DMS53 treated with DMSO at 0.1 percent for 48 hours (cell line): ENCODE measurements at regions not wholly inside any gene's neighbourhood (a gene's known extent, or its start where the extent isn't known, plus 50 kb on each side); places are given as distances from the start of the nearest gene placed in this dataset.

Experiments used
- DNase-seq: peaks from one replicate; lab custom pipeline; 2025; ENCODE audit not compliant: unreplicated experiment; lab: John Stamatoyannopoulos, UW

DNA sequence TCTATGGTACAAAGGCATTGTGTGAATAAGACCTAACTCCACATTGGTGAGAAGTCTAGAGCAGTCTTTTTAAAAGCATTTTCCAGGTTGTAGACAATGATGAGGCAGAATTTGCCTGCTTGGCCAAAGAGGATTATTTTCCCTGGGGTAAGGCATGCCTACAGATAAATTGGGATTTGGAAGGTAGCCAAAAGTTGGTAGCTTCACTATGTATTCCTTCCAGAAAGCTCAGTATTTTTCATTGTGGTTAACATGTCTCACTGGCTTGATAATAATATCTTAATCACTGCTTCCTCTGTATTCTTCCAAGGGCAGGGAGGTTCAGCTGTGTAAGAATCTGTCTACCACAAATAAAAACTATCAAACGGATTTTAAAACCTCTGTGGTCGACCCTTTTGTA, 590.8 kb upstream of the PRMT6 start:
- DNase-seq: no peak

DNA sequence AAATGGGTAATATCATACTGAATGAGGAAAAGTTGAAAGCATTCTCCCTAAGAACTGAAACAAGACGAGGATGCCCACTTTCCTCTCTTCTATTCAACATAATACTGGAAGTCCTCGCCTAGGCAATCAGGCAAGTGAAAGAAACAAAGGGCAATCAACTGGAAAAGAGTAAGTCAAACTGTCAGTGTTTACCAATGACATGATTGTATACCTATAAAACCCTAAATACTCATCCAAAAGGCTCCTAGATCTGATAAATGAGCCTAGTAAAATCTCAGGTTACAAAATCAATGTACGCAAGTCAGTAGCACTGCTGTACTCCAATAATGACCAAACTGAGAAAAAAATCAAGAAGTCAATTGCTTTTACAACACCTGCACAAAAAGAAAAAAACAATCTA, 575.8 kb upstream of the PRMT6 start:
- no peak for DNase-seq

DNA sequence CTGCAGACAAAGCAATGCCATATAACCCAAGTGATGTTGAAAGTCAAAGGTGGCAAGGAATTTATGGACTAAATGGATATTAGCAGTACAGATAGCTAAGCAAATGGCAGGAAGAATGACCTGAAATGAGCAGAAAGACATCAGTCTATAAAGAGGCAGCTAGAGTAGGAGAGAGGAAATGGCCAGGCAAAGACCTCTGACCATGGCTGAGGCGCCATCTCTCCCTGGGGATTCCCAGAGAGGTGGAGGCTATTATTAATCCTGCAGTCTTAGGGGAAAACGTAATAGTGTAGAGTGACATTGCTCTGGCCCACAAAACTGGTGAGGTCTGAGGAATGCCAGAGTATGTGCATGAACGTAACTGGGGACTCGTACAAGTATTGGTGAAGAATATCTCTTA, 563.6 kb upstream of the PRMT6 start:
- DNase-seq: no peak

DNA sequence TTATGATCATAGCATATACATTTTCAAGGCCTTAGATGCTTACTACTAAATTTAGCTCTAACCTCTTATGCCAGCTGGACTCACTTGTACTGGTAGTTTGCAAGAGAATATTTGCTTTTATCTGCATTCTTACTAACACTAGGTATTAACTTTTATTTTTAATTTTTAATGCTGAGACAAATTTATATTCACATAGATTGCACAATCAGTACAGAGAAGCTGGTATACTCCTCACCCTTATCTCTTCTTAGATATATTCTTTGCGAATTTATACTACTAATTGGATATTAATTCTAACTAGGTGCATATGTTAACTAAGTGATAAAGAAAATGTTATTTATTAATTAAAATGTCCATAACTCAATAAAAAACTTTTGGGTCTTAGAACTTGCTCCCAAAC, 561.8 kb upstream of the PRMT6 start:
- no peak for DNase-seq

DNA sequence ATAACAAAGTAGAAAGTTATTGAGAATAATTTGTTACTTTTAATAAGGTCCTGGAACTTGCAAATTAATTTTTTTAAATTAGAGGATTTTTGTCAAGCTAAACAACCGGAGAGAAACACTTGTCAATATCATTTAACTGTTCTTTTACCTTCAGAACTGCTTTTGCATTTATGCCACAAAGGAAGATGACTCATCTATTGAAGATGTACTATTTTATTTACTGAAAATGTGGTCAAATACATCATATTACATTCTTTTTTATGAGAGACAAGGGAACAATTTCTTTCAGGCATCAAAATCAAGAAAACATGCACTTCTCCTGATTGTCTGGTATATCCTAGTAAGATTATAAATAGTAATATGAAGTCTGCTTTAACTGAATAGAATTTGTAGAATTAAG, 558.2 kb upstream of the PRMT6 start:
- DNase-seq: no peak

DNA sequence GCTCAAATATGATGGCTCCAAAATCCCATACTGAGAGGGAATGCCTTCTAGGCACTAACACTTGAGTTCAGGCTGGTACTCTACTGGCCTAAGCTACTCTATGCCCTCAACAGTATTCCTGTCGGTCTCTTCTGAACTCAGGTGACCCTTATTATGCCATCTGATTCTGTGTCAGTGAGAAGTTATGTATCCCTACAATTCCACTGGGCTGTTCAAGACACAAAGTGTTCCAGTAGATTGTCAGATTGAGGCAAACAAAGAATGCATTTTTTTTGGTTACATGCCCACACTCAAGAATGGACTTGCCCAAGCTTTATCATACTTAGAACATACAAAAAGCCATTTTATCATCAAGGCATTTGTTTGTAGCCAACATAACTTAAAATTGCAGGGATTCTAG, 553.8 kb upstream of the PRMT6 start:
- DNase-seq: no peak

DNA sequence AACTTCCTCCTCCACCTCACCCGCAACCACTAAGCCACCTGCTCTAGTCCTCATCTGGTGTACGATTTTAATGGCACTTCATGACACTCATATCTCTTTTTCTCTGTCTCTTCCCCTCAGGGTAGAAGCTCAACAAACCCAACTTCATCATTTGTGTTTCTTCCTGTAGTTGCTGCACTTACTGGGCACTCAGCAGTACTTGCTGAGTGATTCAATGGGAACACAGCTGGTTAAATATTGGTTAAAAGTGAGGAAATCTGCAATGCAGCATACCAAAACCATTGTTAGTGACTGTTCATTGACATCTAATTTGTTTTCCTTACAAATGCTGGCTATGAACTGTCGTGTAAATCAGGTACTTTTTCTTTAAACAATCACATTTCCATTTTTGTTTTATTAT, 541.1 kb upstream of the PRMT6 start:
- peak; percentile 94 for DNase-seq

DNA sequence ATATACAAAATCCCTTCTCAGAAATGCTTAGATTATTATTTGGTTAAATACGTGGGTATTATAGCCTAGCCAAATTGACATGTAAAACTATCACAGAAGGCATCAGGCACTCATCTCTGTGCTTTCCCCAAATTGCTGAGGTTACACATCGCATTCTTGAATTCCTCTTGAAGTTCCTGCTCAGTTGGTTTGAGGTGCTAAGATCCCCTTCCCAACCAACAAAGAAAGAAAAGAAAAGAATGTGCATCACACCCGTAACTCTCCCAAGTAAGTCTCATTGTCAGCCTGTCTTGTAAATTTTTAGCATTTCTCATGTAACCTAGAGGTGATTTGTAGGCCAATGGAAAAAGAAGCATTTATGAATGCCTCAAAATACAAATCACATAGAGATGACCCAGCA, 539.2 kb upstream of the PRMT6 start:
- DNase-seq: no peak

DNA sequence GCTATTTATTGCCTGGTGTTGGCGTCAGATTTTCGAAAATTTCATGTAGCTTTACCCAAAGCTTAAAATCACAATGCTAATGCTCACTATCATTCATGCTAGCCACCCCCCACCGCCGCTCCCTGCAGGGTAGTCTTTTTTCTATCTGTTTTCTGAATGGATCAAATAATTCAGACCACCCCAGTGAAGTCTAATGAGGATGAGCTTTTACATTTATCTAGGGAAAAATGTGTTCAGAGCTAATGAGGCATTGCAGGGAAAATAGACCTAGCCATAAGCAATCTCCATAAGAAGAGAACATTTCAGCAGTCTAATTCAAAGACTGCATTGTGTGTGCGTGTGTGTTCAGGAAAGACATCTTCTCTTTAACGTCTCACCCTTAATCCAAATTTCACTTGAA, 533.0 kb upstream of the PRMT6 start:
- DNase-seq: no peak

DNA sequence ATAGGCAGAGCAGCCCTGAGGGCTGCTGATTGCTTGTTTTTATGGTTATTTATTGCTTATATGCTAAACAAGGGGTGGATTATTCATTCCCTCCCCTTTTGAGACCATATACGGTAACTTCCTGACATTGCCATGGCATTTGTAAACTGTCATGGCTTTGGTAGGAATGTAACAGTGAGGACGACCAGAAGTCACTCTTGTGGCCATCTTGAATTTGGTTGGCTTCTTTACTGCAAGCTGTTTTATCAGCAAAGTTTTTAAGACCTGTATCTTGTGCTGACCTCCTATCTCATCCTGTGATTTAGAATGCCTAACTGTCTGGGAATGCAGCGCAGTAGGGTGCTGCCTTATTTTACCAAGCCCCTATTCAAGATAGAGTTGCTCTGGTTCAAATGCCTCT, 531.8 kb upstream of the PRMT6 start:
- DNase-seq: no peak

DNA sequence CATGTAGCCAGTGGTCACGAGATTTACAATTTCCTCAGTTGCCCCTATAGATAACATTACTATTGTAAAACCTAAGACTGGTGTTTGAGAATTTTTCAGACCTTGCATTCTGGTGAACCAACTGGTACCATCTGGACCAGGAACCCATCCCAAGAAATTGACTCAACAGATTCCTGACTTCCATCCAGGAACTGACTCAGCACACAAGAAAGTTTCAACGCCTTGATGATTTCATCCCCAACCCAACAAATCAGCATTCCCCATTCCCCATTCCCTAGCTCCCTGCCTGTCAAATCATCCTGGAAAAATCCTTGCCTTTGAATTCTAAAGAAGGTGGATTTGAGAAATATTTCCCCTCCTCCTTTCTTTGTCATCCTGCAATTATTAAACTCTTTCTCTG, 529.8 kb upstream of the PRMT6 start:
- DNase-seq: no peak

DNA sequence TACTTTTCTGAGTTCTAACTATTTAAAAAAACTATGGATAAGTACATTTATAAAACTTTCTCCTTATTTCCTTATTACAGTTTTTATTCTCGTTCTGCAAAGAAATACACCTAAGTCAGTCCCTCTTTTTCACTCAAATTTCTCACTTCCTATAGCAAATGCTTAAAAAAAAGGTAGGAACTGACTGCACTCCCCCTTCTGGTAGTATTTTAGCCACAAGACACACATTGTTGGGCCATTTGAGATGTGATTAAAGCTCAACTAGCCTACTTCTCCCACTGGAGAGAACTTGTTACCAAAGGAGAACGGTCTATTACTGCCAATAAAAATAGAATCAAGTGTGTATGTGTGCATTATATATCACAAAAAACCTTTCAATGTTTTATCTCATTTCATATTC, 521.9 kb upstream of the PRMT6 start:
- no peak for DNase-seq

DNA sequence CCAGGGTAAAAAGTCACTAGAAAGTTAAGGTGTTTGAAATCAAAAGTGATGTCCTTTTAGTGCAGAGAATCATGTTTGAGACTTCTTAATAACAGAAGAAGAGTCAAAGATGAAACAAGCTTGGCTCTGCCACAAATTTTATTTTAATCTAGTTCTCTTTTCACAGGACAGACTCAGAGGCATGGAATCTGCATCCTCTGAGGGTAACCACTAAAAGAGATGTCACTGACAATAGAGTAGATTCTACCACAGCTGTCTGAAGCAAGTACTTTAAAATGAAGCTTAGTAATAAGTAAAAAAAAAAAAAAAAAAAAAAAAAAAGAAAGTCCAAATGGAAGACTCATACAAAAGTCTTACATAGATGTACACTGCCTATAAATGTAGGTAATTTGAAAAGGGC, 519.7 kb upstream of the PRMT6 start:
- no peak for DNase-seq

DNA sequence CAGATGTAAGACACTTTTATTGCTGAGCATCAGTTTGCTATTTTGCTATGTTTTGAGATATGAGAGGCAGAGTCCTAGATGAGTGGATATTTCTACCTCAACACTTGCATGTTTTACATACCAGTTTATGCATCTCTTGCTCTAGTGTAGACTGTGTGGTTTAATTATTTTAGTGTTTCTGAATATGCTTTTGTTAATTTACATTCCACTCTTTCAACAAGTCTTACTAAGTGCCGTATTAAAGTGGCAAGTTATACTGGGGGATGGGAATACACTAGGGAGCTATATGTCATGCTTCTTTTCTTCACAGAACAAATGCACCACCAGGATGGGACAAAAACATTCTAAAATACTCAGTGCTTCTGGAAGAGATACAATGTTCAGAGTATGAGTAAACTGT, 507.7 kb upstream of the PRMT6 start:
- DNase-seq: no peak

DNA sequence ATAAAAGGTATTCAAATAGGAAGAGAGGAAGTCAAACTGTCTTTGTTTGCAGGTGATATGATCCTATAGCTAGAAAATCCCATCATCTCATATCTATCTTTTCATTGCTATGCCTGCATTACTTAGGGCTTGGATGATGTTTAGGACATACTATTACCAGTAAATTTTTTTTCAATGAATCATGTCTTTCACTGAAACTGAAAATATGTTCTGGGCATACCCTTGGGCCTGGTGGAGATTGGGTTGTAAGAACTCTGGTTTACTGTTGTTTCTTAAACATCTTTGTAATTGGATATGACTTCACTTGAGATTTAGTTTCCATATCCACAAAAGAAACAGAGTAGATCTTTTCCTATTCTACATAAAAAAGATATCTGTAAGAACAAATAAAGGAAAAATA, 502.2 kb upstream of the PRMT6 start:
- no peak for DNase-seq

DNA sequence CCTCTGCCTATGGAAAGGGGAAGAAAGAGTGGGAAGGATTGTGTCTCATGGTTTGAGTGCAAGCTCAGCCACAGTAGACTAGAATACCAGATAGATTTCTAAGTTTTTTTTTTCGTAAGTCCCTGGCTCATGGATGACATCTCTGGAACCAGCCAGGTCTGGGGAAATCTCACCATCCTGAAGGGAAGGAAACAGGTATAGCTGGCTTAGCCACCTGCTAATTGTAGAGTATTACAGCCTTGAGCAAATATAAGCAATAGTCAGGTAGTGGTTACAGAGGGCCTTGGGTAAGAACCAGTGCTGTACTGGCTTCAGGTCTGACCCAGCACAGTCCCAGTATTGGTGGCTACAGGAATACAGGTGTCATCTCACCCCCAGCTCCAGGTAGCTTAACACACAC, 500.9 kb upstream of the PRMT6 start:
- no peak for DNase-seq

DNA sequence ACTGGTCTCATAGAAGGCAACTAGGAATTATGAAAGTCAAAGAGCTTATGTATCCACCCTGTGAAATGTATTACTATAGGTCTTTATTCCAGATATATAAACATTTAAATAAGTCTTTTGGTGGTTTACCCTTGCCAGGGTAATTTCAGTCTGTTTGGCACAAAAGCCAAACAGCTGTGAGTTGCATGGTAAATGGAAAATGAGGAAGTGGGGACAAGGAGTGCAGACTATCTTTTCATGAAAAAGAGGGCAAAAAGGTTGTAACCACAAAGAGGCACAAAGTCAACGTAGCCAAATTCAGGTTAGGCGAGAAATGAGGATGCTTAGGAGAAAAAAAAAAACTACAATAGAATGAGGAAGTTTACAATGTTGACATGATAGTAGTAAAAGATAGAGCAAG, 492.3 kb upstream of the PRMT6 start:
- no peak for DNase-seq

DNA sequence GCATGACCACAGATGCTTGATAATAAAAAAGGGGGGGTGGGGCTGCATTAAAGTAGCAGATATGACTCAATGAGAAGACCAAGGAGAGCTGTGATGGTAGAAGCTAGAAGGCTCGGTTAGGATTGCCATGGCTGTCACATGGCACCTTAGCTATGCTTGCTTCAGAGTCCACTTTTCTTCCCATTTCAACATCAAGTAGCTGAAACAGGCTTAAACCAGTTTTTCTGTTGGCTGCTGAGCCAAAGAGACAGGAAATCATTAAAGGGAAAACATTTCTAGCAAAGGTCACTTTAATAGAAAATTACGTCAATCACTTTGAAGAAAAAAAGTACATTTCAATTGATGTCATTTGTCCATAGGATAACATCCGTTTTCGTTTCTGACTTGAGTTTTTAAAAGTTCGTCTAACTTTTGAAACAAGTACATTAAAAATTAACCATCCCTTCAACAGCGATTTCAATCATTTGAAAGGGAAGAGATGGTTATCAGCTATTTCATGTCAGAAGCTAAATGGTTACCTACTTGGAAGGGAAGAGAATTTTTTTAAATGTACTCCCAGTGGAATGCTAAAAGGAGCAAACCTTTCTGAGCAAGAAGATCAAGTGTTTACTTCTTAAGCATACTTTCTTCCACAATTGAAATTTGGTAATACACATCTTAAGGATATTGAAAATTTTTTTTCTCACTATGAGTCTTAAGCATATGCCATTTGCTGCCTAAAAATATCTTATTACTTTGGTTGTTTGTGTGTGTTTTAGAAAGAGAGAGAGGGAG, 488.1 kb upstream of the PRMT6 start:
- DNase-seq: no peak

DNA sequence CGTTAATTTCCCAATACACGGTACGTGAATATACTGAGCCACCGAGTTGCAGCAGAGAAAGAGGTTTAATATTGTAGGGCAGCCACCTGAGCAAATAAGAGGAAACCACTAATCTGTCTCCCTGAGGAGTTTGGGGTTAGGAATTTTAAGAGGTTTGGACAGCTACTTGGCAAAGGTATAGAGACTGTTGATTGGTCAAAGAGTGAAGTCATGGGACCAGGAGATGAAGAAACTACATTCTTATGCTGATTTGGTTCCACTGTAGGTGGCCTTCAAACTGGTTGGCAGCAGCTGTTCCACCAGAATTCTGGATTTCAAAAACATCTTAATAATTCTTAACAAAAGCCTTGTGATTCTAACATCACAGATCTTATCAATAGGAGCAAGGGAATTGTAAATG, 485.4 kb upstream of the PRMT6 start:
- no peak for DNase-seq

DNA sequence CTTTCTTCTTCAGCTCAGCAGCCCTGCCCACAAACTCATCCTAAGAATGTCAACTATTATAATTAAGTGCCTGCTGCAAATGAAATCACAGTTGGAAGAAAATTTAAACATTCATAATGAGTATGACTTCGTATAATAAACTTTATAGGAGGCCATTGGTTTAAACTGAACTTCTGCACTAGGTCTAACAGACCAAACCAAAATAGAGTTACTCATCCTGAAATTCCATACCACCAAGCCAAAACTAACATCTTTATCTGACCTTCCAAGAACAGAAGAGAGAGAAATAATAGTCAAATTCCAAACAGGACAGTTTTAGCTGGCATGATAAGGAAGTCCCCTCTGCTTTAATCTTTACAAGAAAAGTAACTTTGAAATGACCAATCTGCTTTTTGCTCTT, 472.4 kb upstream of the PRMT6 start:
- DNase-seq: no peak

DNA sequence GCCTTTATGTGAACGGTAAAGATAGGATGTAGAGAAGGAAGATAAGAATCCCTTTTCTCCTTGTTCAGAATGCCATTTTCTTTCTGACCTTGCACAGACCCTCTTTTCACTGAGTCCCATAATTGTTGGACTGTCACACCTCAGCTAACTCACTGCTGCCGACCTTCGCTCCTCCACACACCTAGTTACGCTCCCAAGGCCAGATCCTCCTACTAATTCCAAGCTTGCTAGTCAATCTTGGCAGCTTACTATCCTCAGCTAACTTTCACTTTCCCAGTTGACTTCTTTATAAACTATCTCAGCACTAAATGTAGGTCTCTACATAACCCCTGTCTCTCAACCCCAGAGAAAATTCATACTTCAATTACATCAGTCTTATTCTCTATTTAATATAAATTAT, 471.8 kb upstream of the PRMT6 start:
- DNase-seq: no peak

DNA sequence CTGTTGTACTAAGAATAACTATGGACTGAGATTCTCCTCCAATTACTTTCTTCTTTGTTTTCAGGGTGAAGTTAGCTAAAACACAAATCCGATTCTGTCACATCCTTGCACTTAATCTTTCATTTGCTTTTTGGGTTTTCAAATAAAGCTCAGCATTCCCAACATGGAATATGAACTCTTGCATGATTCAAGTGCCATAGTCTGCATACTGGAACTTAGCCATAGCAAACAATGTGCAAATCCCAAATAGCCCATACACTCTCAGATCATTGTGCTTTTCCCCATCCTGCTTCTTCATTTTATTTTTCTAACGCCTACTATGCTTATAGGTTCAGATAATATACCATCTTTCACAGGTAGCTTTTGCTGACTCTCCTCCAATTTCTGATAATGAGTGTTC, 455.8 kb upstream of the PRMT6 start:
- no peak for DNase-seq

DNA sequence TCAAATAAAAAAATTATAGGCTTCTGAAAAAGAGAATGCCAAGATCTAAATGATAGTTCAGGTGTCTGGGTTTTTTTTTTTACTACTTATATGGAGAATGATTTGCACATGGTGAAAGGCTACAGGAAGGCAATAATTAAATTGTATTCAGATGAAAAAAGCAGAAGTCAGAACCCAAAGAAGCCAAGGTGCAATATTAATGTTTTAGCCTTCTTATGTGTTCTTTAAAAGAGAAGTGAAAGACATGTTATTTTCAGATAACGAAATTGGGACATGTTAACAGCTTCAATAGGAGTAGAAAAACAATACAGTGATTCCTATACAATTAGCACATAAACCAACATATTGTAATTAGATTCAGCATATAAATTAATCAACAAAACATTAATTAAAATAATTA, 452.9 kb upstream of the PRMT6 start:
- DNase-seq: no peak

DNA sequence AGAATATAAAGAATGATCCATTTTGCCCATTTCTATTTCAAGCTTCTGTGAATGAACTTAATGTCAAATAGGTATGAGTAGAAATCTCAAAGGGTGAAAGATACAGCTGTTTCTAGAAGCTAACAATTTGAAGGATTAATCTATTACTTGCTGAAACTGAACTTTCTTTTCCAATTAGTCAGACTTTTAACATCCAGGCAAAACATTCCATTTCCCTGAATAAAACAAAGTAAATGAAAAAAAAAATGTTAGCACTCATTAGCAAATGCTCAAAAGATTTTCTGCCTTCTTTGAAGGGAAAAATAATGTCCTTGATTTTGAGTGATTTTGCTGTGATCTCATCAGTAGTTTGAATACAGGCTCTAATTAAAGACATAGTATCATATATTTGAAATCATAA, 447.6 kb upstream of the PRMT6 start:
- no peak for DNase-seq
